ENCODE measurements at regions not wholly inside any gene's neighbourhood (a gene's known extent, or its start where the extent isn't known, plus 50 kb on each side); places are given as distances from the start of the nearest gene placed in this dataset.

GRCh38 chr4:123046096-123046495 is 123.7 kb upstream of the NUDT6 start:
- H3K36me3 Mint-ChIP-seq: peaks cover 61% of the 10 kb centered on the region
- H3K27me3 Mint-ChIP-seq: no peaks in the 10 kb centered on the region
- no peak overlapping the region for H3K27ac Mint-ChIP-seq
- H3K4me3 Mint-ChIP-seq: no peak overlapping the region
- peaks cover 19% of the 10 kb centered on the region for H3K4me1 Mint-ChIP-seq (ENCODE audit: low read depth)
- peaks cover 42% of the 10 kb centered on the region for H3K9me3 Mint-ChIP-seq (ENCODE audit: low read depth)

GRCh38 chr4:123050018-123050417 is 127.6 kb upstream of the NUDT6 start:
- H3K4me1 Mint-ChIP-seq (ENCODE audit: low read depth): peaks cover 12% of the 10 kb centered on the region
- H3K27ac Mint-ChIP-seq: no peak overlapping the region
- H3K27me3 Mint-ChIP-seq: no peaks in the 10 kb centered on the region
- peaks cover 63% of the 10 kb centered on the region for H3K36me3 Mint-ChIP-seq
- H3K9me3 Mint-ChIP-seq (ENCODE audit: low read depth): peaks cover 38% of the 10 kb centered on the region
- no peak overlapping the region for H3K4me3 Mint-ChIP-seq

DNA sequence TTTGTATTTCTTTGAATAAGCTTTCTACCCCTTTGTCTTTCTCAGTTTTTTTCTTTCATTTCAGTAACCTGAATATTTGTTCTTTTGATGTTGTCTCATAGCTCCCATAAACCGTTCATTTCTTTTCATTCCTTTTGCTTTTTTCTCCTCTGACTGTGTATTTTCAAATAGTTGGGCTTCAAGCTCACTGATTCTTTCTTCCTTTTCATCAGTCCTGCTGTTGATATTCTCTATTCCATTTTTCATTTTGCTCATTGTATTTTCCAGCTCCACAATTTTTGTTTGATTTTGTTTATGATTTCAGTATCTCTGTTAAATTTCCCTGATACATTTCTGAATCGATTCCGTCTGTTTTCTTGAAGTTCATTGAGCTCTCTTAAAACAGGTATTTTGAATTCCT is 129.6 kb upstream of the NUDT6 start:
- Mint-ChIP-seq H3K36me3 (peaks cover 59% of the 10 kb centered on the region), H3K4me1 (ENCODE audit: low read depth) (peaks cover 12% of the 10 kb centered on the region), H3K9me3 (ENCODE audit: low read depth) (peaks cover 34% of the 10 kb centered on the region), H3K4me3 (no peak overlapping the region), H3K27me3 (no peaks in the 10 kb centered on the region), H3K27ac (no peak overlapping the region)

- peaks cover 13% of the 10 kb centered on the region for H3K9me3 Mint-ChIP-seq (ENCODE audit: low read depth)
- H3K27me3 Mint-ChIP-seq: no peaks in the 10 kb centered on the region
- no peak overlapping the region for H3K4me3 Mint-ChIP-seq
- H3K4me1 Mint-ChIP-seq (ENCODE audit: low read depth): no peaks in the 10 kb centered on the region
- peaks cover 49% of the 10 kb centered on the region for H3K36me3 Mint-ChIP-seq
- no peak overlapping the region for H3K27ac Mint-ChIP-seq
Measured at GRCh38 chr4:123055943-123056342, 133.5 kb upstream of the NUDT6 start.

DNA sequence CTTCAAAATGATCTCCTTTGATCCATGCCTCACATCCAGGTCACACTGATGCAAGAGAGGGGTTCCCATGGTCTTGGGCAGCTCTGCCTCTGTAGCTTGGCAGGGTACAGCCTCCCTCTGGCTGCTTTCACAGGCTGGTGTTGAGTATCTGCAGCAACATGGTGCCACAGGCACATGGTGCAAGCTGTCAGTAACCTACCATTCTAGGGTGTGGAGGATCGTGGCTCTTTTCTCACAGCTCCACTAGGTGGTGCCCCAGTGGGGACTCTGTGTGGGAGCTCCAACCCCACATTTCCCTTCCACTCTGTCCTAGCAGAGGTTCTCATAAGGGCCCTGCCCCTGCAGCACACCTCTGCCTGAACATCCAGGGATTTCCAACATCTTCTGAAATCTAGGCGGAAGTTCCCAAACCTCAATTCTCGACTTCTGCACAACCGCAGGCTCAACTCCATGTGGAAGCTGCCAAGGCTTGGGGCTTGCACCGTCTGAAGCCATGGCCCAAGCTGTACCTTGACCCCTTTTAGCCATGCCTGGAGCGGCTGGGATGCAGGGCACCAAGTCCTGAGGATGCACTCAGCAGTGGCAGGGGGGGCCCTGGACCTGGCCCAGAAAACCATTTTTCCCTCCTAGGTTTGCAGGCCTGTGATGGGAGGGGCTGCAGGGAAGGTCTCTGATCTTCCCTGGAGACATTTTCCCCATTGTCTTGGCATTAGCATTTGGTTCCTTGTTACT is 137.8 kb upstream of the NUDT6 start:
- no peaks in the 10 kb centered on the region for H3K27me3 Mint-ChIP-seq
- H3K4me3 Mint-ChIP-seq: no peak overlapping the region
- no peak overlapping the region for H3K27ac Mint-ChIP-seq
- no peaks in the 10 kb centered on the region for H3K4me1 Mint-ChIP-seq (ENCODE audit: low read depth)
- peaks cover 37% of the 10 kb centered on the region for H3K36me3 Mint-ChIP-seq
- peaks cover 5% of the 10 kb centered on the region for H3K9me3 Mint-ChIP-seq (ENCODE audit: low read depth)

DNA sequence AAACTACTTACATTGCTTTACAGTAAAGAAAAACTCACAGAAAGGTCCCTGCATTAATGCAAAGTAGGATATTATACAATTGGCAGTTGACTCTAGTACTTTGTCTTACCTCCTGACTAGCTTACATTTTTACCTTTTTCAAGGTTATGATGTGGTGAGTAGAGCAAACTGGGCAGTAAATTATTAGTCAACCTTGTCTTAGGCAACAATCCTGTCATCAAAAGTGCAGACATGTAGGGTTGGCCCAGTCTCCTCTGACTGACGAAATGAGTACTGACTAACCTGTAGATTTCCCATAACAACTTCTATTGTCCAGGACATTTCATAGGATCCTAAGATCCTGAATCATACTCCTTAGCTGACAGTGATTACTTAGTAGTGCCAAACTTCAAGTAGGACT is 142.0 kb upstream of the NUDT6 start:
- Mint-ChIP-seq H3K27ac (no peak overlapping the region), H3K27me3 (no peaks in the 10 kb centered on the region), H3K4me3 (no peak overlapping the region), H3K36me3 (peaks cover 24% of the 10 kb centered on the region), H3K4me1 (ENCODE audit: low read depth) (no peaks in the 10 kb centered on the region), H3K9me3 (ENCODE audit: low read depth) (peaks cover 5% of the 10 kb centered on the region)

GRCh38 chr4:123068081-123068480 is 145.7 kb upstream of the NUDT6 start:
- Mint-ChIP-seq H3K4me1 (ENCODE audit: low read depth) (no peaks in the 10 kb centered on the region), H3K27me3 (no peaks in the 10 kb centered on the region), H3K4me3 (no peak overlapping the region), H3K9me3 (ENCODE audit: low read depth) (no peaks in the 10 kb centered on the region), H3K36me3 (peaks cover 9% of the 10 kb centered on the region), H3K27ac (no peak overlapping the region)

DNA sequence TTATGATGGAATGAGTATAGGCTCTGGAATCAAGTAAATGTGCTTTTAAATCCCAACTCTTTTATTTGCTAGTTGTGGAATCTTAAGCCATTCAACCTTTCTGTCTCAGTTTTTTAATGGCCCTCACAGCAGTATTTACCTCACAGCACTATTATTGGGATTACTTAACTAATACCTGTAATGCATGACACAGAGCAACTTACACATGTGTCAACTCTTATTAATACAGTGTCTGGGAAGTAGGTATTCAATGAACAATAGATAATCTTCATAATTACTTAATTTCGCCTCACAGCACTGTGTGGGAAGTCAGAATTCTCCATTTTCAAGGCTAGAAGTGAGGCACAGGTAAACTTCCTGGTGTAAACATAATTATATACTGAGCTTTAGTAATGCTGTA is 149.7 kb upstream of the NUDT6 start:
- peaks cover 8% of the 10 kb centered on the region for H3K36me3 Mint-ChIP-seq
- no peaks in the 10 kb centered on the region for H3K9me3 Mint-ChIP-seq (ENCODE audit: low read depth)
- no peaks in the 10 kb centered on the region for H3K4me1 Mint-ChIP-seq (ENCODE audit: low read depth)
- H3K4me3 Mint-ChIP-seq: no peak overlapping the region
- no peaks in the 10 kb centered on the region for H3K27me3 Mint-ChIP-seq
- no peak overlapping the region for H3K27ac Mint-ChIP-seq

DNA sequence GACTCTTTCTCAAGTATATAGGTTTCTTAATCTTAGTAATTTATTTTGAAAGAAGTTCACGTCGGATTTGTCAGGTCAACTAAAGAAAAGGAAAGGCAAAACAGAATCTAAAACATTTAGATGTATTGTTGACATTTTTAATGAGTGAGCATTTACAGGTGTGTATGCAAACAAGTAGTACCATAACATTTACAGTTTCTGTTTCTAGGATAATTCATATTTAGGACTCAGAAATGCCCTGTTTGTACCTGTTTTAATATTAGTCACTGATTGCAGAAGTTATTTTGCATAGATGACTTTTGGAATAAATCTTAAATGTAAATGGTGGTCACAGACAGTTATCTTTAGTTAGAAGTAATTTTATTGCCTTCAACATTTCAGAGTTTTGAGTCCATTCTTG is 151.3 kb upstream of the NUDT6 start:
- peaks cover 16% of the 10 kb centered on the region for H3K36me3 Mint-ChIP-seq

GRCh38 chr4:123077330-123077729 is 154.9 kb upstream of the NUDT6 start:
- H3K4me1 Mint-ChIP-seq (ENCODE audit: low read depth): no peaks in the 10 kb centered on the region
- H3K9me3 Mint-ChIP-seq (ENCODE audit: low read depth): no peaks in the 10 kb centered on the region
- no peak overlapping the region for H3K4me3 Mint-ChIP-seq
- no peaks in the 10 kb centered on the region for H3K27me3 Mint-ChIP-seq
- H3K27ac Mint-ChIP-seq: peak overlapping the region; percentile 29
- H3K36me3 Mint-ChIP-seq: peaks cover 31% of the 10 kb centered on the region

More for the DNA sequence above, 151.3 kb upstream of the NUDT6 start:
- Mint-ChIP-seq H3K4me3 (no peak overlapping the region), H3K27me3 (no peaks in the 10 kb centered on the region), H3K27ac (no peak overlapping the region), H3K9me3 (ENCODE audit: low read depth) (no peaks in the 10 kb centered on the region), H3K4me1 (ENCODE audit: low read depth) (no peaks in the 10 kb centered on the region)

DNA sequence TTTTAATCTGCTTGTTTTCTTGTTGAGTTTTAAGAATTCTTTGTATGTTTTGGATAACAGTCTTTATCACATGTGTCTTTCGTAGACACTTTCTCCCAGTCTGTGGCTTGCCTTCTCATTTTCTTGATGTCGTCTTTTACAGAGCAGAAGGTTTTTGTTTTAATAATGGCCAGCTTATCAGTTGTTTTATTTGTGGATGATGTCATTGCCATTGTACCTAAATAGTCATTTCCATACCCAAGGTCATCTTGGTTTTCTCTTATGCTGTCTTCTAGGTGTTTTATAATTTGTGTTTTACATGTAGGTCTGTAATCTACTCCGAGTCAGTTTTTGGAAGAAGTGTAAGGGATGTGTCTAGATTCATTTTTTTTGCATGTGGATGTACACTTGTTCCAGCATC is 159.6 kb upstream of the NUDT6 start:
- H3K9me3 Mint-ChIP-seq (ENCODE audit: low read depth): peaks cover 8% of the 10 kb centered on the region
- H3K36me3 Mint-ChIP-seq: peaks cover 45% of the 10 kb centered on the region
- peaks cover 4% of the 10 kb centered on the region for H3K4me1 Mint-ChIP-seq (ENCODE audit: low read depth)

DNA sequence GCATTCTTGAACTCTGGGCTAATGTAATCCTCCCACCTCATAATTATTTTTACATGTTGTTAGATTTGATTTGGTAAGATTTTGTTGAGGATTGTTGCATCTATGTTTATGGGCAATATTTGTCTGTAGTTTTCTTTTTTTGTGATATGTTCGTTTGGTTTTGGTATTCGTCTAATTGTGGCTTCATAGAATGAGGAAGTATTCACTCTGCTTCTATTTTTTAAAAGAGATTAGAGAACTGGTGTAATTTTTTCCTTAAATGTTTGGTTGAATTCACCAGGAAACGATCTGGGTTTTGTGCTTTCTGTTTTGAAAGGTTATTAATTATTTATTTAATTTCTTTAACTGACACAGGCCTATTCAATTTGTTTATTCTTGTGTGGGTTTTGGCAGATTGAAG is 161.2 kb upstream of the NUDT6 start:
- Mint-ChIP-seq H3K9me3 (ENCODE audit: low read depth) (peaks cover 9% of the 10 kb centered on the region), H3K36me3 (peaks cover 39% of the 10 kb centered on the region), H3K4me3 (no peak overlapping the region), H3K4me1 (ENCODE audit: low read depth) (peaks cover 4% of the 10 kb centered on the region), H3K27ac (no peak overlapping the region), H3K27me3 (no peaks in the 10 kb centered on the region)

More for the DNA sequence above, 159.6 kb upstream of the NUDT6 start:
- no peaks in the 10 kb centered on the region for H3K27me3 Mint-ChIP-seq
- H3K4me3 Mint-ChIP-seq: no peak overlapping the region
- no peak overlapping the region for H3K27ac Mint-ChIP-seq

- Mint-ChIP-seq H3K27ac (no peak overlapping the region), H3K36me3 (peaks cover 40% of the 10 kb centered on the region), H3K4me1 (ENCODE audit: low read depth) (peaks cover 2% of the 10 kb centered on the region)
Measured at GRCh38 chr4:123088501-123088900, 166.1 kb upstream of the NUDT6 start.

GRCh38 chr4:123090886-123091285 is 168.5 kb upstream of the NUDT6 start:
- Mint-ChIP-seq H3K27me3 (no peaks in the 10 kb centered on the region), H3K4me1 (ENCODE audit: low read depth) (no peaks in the 10 kb centered on the region), H3K36me3 (peaks cover 39% of the 10 kb centered on the region), H3K27ac (no peak overlapping the region), H3K4me3 (no peak overlapping the region), H3K9me3 (ENCODE audit: low read depth) (peaks cover 9% of the 10 kb centered on the region)

More at GRCh38 chr4:123088501-123088900, 166.1 kb upstream of the NUDT6 start:
- Mint-ChIP-seq H3K9me3 (ENCODE audit: low read depth) (peaks cover 9% of the 10 kb centered on the region), H3K4me3 (no peak overlapping the region), H3K27me3 (no peaks in the 10 kb centered on the region)

- Mint-ChIP-seq H3K27ac (no peak overlapping the region), H3K4me3 (no peak overlapping the region), H3K9me3 (ENCODE audit: low read depth) (no peaks in the 10 kb centered on the region), H3K36me3 (peaks cover 28% of the 10 kb centered on the region), H3K27me3 (no peaks in the 10 kb centered on the region), H3K4me1 (ENCODE audit: low read depth) (no peaks in the 10 kb centered on the region)
Measured at GRCh38 chr4:123092586-123092985, 170.2 kb upstream of the NUDT6 start.

DNA sequence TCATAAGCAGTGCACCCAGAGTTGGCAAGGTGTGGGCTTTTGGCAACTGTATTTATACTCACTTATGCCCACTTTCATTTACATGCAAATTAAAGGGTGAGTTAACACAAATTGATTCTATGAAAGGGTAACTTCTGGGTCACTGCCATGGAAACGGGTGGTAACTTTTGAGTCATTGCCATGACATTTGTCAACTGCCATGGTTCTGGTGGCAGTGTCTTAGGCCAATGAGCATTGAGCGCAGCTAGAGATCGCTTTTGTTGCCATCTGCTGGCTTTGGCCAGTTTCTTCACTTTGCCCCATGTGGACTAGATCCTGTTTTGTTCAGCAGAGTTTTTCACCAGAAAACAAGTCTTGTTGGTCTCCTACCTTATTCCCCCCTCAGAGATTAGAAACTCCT is 170.8 kb upstream of the NUDT6 start:
- Mint-ChIP-seq H3K9me3 (ENCODE audit: low read depth) (no peaks in the 10 kb centered on the region), H3K4me1 (ENCODE audit: low read depth) (no peaks in the 10 kb centered on the region), H3K36me3 (peaks cover 28% of the 10 kb centered on the region), H3K27ac (no peak overlapping the region), H3K27me3 (no peaks in the 10 kb centered on the region), H3K4me3 (no peak overlapping the region)

Measured in activated naive CD8-positive, alpha-beta T cell (primary cell).